Aorta (tissue), 5 donors: ENCODE measurements at regions not wholly inside any gene's neighbourhood (a gene's known extent, or its start where the extent isn't known, plus 50 kb on each side); places are given as distances from the start of the nearest gene placed in this dataset.

ENCODE experiments used
- ATAC-seq: fragments of 200-7000 bp; cut with Tn5 transposase; one replicate; pipeline ENCODE4 v1.9.1; 2022; ENCODE audit warnings: moderate library complexity; ENCODE audit not compliant: low FRiP score
- DNase-seq, 2 donors: peaks; one replicate each; pipeline ENCODE4 v3.0.0-alpha.2; 2020
- H3K27ac ChIP-seq, 2 donors: one replicate each; pipeline ENCODE4 v1.5.1; 2013; ENCODE audit warnings: low read length in 2 of 2, mild to moderate bottlenecking in 2 of 2, moderate library complexity in 2 of 2, control low read depth in 1 of 2, inconsistent platforms in 1 of 2, low read depth in 1 of 2
- H3K27me3 ChIP-seq, 2 donors: one replicate each; pipeline ENCODE4 v1.6.1; 2013; ENCODE audit warnings: control low read depth in 1 of 2, low read length in 1 of 2, mild to moderate bottlenecking in 1 of 2, moderate library complexity in 1 of 2; ENCODE audit not compliant: insufficient read depth in 2 of 2, control insufficient read depth in 1 of 2
- H3K36me3 ChIP-seq, 2 donors: one replicate each; pipeline ENCODE4 v1.6.1; 2013; ENCODE audit warnings: control low read depth in 1 of 2, low read length in 1 of 2, mild to moderate bottlenecking in 1 of 2; ENCODE audit not compliant: insufficient read depth in 2 of 2, control insufficient read depth in 1 of 2
- H3K4me1 ChIP-seq, 2 donors: one replicate each; pipeline ENCODE4 v1.6.1; 2013; ENCODE audit warnings: low read length in 2 of 2, control low read depth in 1 of 2, mild to moderate bottlenecking in 1 of 2, moderate library complexity in 1 of 2; ENCODE audit not compliant: insufficient read depth in 2 of 2, control insufficient read depth in 1 of 2
- H3K4me3 ChIP-seq, 2 donors: one replicate each; pipeline ENCODE4 v1.5.1; 2013; ENCODE audit warnings: low read length in 2 of 2, control low read depth in 1 of 2, mild to moderate bottlenecking in 1 of 2
- H3K9me3 ChIP-seq: one replicate; pipeline ENCODE4 v1.6.1; 2013; ENCODE audit warnings: mild to moderate bottlenecking, low read length; ENCODE audit not compliant: control insufficient read depth
- WGBS, 2 donors: extraction: QIAGEN DNeasy Blood & Tissue Kit; methylation state at CpG; one replicate each; pipeline ENCODE4 v1.1.7; 2013; 5-methylcytosine and 5-hydroxymethylcytosine counted together
- intact Hi-C, 2 donors: fragments of 100-400 bp; cut with DNase I; formaldehyde crosslinking; loops; one replicate each; pipeline versions ENCODE4 v1.14.2 to v1.15.0; 2022
- donor health status: healthy with polysubstance abuse.
- donor health status: Bipolar disorder and iron deficiency.
- donor health status: DM: no; HTN: no; CAD: no.
- donor health status: DM: no; HTN: no; CAD: no.
- donor health status: DM: yes; HTN: yes; CAD: no.

GRCh38 chr2:155151472-155151871, 453.0 kb downstream of the KCNJ3 start:
- ATAC-seq (no peak), DNase-seq (no peak)
- H3K4me1 ChIP-seq = no peaks in the 10 kb centered on the region
- no peaks in the 10 kb centered on the region for H3K36me3 ChIP-seq
- H3K27me3 ChIP-seq = no peaks in the 10 kb centered on the region
- H3K9me3 ChIP-seq = no peaks in the 10 kb centered on the region
- no peak overlapping the region for H3K27ac ChIP-seq
- intact Hi-C loops = no loop called here
- H3K4me3 ChIP-seq = no peak overlapping the region

GRCh38 chr2:155145758-155146229, 447.3 kb downstream of the KCNJ3 start:
- no peaks in the 10 kb centered on the region for H3K9me3 ChIP-seq
- no peak for DNase-seq
- WGBS, 2 donors = 33 to 44% methylated on average over 3 of the region's 3 CpGs
- no peaks in the 10 kb centered on the region for H3K36me3 ChIP-seq
- intact Hi-C loops = no loop called here
- no peak for ATAC-seq
- H3K4me3 ChIP-seq = no peak overlapping the region
- H3K27me3 ChIP-seq = no peaks in the 10 kb centered on the region
- no peaks in the 10 kb centered on the region for H3K4me1 ChIP-seq
- H3K27ac ChIP-seq = no peak overlapping the region

GRCh38 chr2:155141418-155141817, 442.9 kb downstream of the KCNJ3 start:
- ATAC-seq (no peak), DNase-seq (no peak)
- Histone ChIP-seq H3K9me3 (no peaks in the 10 kb centered on the region), H3K27ac (no peak overlapping the region), H3K27me3 (no peaks in the 10 kb centered on the region), H3K4me3 (no peak overlapping the region), H3K4me1 (no peaks in the 10 kb centered on the region), H3K36me3 (no peaks in the 10 kb centered on the region)
- 83 to 87% methylated on average over 3 of the region's 3 CpGs for WGBS, 2 donors
- intact Hi-C loops = no loop called here

GRCh38 chr2:155125585-155126230, 427.2 kb downstream of the KCNJ3 start:
- H3K27ac ChIP-seq = no peak overlapping the region
- intact Hi-C loops = no loop called here
- no peak for ATAC-seq
- no peaks in the 10 kb centered on the region for H3K36me3 ChIP-seq
- H3K4me1 ChIP-seq = no peaks in the 10 kb centered on the region
- H3K27me3 ChIP-seq = no peaks in the 10 kb centered on the region
- H3K4me3 ChIP-seq = no peak overlapping the region
- DNase-seq = no peak
- 45 to 50% methylated on average over 5 of the region's 5 CpGs for WGBS, 2 donors
- no peaks in the 10 kb centered on the region for H3K9me3 ChIP-seq

- Histone ChIP-seq H3K4me3 (no peak overlapping the region), H3K27ac (no peak overlapping the region), H3K4me1 (no peaks in the 10 kb centered on the region), H3K27me3 (no peaks in the 10 kb centered on the region), H3K36me3 (no peaks in the 10 kb centered on the region), H3K9me3 (no peaks in the 10 kb centered on the region)
- no peak for ATAC-seq
- no peak for DNase-seq
- WGBS, 2 donors = 75 to 92% methylated on average over 1 of the region's 1 CpG
- intact Hi-C loops = no loop called here
These were observed 417.4 kb downstream of the KCNJ3 start for GRCh38 chr2:155115846-155116245.

- 74 to 89% methylated on average over 1 of the region's 1 CpG for WGBS, 2 donors
- no peak for ATAC-seq
- no peak for DNase-seq
- Histone ChIP-seq H3K4me3 (no peak overlapping the region), H3K27ac (no peak overlapping the region), H3K27me3 (no peaks in the 10 kb centered on the region), H3K9me3 (no peaks in the 10 kb centered on the region), H3K36me3 (no peaks in the 10 kb centered on the region), H3K4me1 (no peaks in the 10 kb centered on the region)
- intact Hi-C loops = no loop called here
These were observed 412.6 kb downstream of the KCNJ3 start for GRCh38 chr2:155111070-155111469.

- ATAC-seq (no peak), DNase-seq (no peak)
- Histone ChIP-seq H3K4me3 (no peak overlapping the region), H3K4me1 (no peaks in the 10 kb centered on the region), H3K27ac (no peak overlapping the region), H3K9me3 (no peaks in the 10 kb centered on the region), H3K27me3 (no peaks in the 10 kb centered on the region), H3K36me3 (no peaks in the 10 kb centered on the region)
- 87 to 88% methylated on average over 1 of the region's 1 CpG for WGBS, 2 donors
- intact Hi-C loops = no loop called here
These were observed 411.0 kb downstream of the KCNJ3 start for GRCh38 chr2:155109527-155109926.

- H3K4me1 ChIP-seq = no peaks in the 10 kb centered on the region
- no peak overlapping the region for H3K27ac ChIP-seq
- ATAC-seq (no peak), DNase-seq (no peak)
- no peaks in the 10 kb centered on the region for H3K36me3 ChIP-seq
- WGBS, 2 donors = 72 to 73% methylated on average over 2 of the region's 2 CpGs
- H3K9me3 ChIP-seq = no peaks in the 10 kb centered on the region
- H3K4me3 ChIP-seq = no peak overlapping the region
- no peaks in the 10 kb centered on the region for H3K27me3 ChIP-seq
- intact Hi-C loops = no loop called here
These were observed 401.8 kb downstream of the KCNJ3 start for GRCh38 chr2:155100261-155100660.

GRCh38 chr2:155099784-155100183, 401.3 kb downstream of the KCNJ3 start:
- intact Hi-C loops = no loop called here
- no peak for ATAC-seq

More at GRCh38 chr2:155099784-155100183, 401.3 kb downstream of the KCNJ3 start:
- no peaks in the 10 kb centered on the region for H3K36me3 ChIP-seq
- no peaks in the 10 kb centered on the region for H3K9me3 ChIP-seq
- DNase-seq = no peak
- no peaks in the 10 kb centered on the region for H3K4me1 ChIP-seq
- no peaks in the 10 kb centered on the region for H3K27me3 ChIP-seq
- WGBS, 2 donors = 71 to 79% methylated on average over 1 of the region's 1 CpG
- no peak overlapping the region for H3K27ac ChIP-seq
- H3K4me3 ChIP-seq = no peak overlapping the region
